NCI-H1092 treated with DMSO at 0.1 percent for 48 hours (cell line): ENCODE measurements at regions not wholly inside any gene's neighbourhood (a gene's known extent, or its start where the extent isn't known, plus 50 kb on each side); places are given as distances from the start of the nearest gene placed in this dataset.

ENCODE experiments used
- DNase-seq: peaks from one replicate; lab custom pipeline; 2025; lab: John Stamatoyannopoulos, UW

- DNase-seq, result no peak
These were observed 51.3 kb upstream of the TSPAN2 start for GRCh38 chr1:115140442-115141144.

GRCh38 chr1:115139381-115139780 lies 50.1 kb upstream of the TSPAN2 start:
- DNase-seq, result no peak
